NCI-H128 (cell line): ENCODE measurements at regions not wholly inside any gene's neighbourhood (a gene's known extent, or its start where the extent isn't known, plus 50 kb on each side); places are given as distances from the start of the nearest gene placed in this dataset.

Experiments
- DNase-seq: peaks from one replicate; lab custom pipeline; 2025; ENCODE audit not compliant: unreplicated experiment; lab: John Stamatoyannopoulos, UW

DNA sequence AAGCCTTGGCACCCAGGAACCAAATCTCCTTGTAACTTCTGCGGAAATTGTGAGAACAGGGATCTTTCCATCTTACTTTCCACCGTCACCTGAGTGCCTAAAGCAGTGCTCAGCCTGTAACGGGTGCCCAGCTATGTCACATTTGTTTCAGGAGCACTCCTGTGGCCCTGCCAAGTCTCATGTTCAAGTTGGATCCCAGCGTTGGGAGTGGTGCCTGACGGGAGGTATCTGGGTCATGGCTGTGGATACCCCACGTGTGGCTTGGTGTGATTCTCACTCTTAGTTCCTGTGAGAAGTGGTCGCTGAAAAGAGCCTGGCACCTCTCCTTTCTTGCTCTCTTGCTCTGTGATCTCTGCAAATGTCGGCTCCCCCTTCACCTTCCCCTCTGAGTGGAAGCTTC lies 114.9 kb downstream of the UQCRFS1 start:
- DNase-seq = no peak

- DNase-seq = no peak
These were observed 116.1 kb downstream of the UQCRFS1 start for GRCh38 chr19:29096896-29097295.

DNA sequence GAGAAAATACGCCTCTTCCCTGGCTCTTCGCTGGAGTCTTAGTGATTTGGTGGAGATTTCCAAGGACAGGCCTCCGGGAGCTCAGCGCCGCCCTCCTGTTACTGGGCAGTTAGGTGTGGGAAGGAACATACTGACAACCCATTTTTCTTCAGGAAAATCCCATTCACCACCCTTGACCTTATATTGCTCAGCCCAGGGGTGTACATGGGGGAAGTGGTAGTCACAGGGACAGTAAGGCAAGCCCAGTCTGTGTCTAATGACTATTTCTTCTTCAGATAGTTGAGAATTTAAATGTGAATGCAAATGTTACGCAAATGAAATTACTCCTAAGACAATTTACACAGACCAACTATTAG lies 119.4 kb downstream of the UQCRFS1 start:
- no peak for DNase-seq

GRCh38 chr19:29092712-29093552 lies 120.0 kb downstream of the UQCRFS1 start:
- no peak for DNase-seq

- no peak for DNase-seq
These were observed 122.0 kb downstream of the UQCRFS1 start for GRCh38 chr19:29090783-29091526.

GRCh38 chr19:29089315-29089870 lies 123.6 kb downstream of the UQCRFS1 start:
- DNase-seq = no peak

DNA sequence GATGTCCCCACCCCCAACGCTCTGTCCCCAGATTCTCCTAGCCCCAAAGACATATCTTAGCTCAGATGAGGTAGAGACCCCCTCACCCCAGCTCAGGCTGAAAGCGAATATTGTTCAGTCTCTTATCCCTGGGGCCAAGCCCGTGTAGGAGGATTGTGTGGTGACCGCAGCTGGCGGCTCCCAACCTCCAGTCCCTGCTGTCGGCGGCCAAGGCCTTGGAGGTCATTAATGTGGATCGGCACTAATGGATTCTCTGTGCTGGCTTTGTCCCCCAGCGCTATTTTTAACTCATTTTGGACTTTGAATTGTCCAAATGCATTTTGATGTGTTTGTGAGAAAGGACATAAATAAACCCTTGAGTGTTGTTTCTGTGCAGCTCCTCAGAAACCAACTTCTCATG lies 124.2 kb downstream of the UQCRFS1 start:
- DNase-seq = no peak

- no peak for DNase-seq
These were observed 126.3 kb downstream of the UQCRFS1 start for GRCh38 chr19:29086646-29087045.

- no peak for DNase-seq
These were observed 126.8 kb downstream of the UQCRFS1 start for GRCh38 chr19:29086182-29086581.

- no peak for DNase-seq
These were observed 127.3 kb downstream of the UQCRFS1 start for GRCh38 chr19:29085630-29086029.

GRCh38 chr19:29085206-29085605 lies 127.7 kb downstream of the UQCRFS1 start:
- DNase-seq = no peak

GRCh38 chr19:29084266-29084665 lies 128.7 kb downstream of the UQCRFS1 start:
- no peak for DNase-seq

GRCh38 chr19:29083863-29084262 lies 129.1 kb downstream of the UQCRFS1 start:
- no peak for DNase-seq

DNA sequence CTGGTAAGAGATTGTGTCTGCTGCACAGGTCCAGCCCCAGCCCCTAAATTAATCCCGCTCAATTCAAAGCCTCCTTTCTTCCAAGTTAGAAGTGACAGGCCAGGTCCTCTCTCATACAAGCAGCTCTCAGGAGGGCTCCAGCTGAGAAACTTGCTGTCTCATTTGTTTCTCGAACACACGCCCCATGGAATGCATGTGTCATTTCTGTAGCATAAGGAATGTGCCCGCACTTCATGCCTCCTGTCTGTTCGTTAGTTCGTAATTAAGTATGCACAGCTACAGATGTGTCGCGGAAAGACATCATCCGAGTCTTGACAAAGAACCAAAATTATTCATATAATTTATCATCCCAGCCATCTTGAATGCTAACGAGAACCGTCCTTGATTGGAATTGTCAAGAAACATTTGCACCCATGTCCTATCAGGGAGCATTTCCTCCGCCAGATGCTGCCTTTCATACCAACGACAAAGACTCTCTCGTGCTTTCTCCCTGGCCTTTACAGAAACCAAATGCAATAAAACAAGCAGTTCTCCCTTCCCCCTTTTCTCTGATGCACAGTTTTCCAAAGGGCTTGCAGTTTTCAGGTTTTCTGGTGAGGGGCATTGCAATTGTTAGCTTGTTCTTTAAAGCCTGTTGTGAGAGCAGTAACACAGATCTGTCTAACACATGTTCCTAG lies 133.5 kb downstream of the UQCRFS1 start:
- DNase-seq = no peak

DNA sequence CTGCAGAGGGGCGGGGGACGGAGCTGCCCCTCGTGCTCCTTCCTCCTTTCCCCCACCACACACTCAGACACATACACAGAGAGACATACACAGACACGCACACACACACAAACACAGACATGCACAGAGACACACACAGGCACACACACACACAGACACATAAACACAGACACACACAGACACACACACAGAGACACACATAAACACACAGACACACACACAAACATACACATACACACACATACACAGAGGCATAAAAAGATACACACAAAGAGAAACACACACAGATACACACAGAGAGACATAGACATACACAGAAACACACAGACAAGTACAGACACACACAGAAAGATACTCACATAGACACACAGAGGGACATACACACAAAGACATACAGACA lies 136.0 kb downstream of the UQCRFS1 start:
- DNase-seq = no peak

GRCh38 chr19:29076161-29076560 lies 136.8 kb downstream of the UQCRFS1 start:
- DNase-seq = no peak

DNA sequence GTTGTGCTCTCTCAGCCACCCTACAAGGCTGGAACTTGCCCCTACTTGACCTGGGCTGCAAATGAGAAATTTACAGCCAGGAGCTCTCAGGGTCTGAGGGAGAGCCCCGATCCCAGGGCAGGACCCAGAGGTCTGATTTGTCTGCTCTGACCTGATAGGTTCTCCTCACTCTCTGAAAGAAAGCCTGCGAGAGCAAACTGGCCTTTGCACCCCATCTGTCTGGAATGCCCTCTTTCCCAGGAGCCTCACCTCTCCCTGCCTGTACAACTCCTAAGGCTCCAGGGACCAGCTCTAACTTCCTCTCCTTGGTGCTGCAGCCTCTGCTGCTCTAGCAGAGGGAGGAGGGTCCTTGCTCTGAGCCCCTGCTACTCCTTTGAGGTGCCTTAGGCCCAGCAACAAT lies 137.8 kb downstream of the UQCRFS1 start:
- DNase-seq = no peak

- no peak for DNase-seq
These were observed 138.4 kb downstream of the UQCRFS1 start for GRCh38 chr19:29074579-29074978.

DNA sequence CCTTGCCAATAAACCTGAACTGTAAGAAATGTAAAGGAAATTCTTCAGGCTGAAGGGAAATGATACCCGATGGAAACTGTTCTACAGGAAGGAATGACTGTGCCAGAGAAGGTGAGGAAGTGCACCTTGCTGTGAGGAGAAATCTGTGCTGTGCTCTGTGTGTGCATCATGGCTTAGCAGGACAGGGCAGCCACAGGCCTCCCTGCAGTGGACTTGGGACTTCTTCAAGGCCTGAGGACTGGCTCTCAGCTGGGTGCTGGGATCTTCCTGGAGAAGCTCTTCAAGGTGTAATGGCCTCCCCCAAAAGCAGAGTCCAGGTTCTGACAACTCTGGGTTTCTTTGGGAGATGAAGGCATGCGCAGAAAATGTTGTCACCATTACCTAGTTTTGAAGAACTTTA lies 145.1 kb downstream of the UQCRFS1 start:
- no peak for DNase-seq

DNA sequence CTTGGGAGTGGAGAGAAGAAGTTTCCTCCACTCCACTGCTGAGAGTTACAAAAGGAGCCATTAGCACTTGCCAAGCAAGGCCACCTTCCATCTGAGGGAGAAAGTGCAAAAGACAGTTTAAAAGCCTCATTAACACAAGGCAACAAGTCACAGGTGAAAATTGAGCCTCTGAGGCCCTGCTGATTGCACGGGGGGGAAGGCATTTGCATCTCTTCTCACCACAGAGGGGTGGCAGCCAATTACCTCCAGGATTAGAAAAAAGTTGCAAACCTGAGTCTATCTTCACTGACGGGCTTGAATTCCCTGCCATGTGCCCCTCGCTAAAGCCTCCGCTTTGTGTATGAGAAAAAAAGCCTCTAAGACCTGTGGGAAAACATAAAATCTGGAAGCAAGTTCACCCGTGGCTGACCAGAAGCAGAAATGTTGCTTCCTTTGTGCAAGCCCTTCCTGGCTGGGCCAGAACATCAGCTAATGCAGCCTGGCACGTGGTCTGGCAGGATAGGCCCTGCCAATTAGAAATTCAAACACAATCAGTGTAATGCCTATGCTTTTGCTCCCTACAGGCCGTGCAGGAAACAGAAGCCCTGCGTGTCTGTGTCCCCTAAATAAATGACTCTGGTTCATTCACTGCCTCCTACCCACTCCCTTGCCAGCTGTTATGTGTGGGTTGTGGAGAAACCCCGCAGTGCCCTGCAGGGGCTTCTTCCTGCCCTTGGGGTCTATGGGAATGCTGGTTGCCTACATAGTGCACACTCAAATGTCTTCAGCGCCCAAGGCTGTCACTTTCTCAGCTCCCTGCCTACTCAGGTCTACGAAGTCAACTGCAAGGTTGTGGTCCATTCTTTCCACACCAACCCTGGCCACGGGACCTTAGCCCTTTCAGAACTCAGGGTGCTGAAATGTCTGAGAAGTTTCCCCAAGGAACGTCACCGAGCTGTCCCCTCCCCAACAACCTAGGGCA lies 150.2 kb downstream of the UQCRFS1 start:
- DNase-seq = no peak
